SKM-1 (cell line): ENCODE measurements at regions not wholly inside any gene's neighbourhood (a gene's known extent, or its start where the extent isn't known, plus 50 kb on each side); places are given as distances from the start of the nearest gene placed in this dataset.

Experiments
- DNase-seq: peaks from one replicate; lab custom pipeline; 2025; ENCODE audit not compliant: unreplicated experiment; lab: John Stamatoyannopoulos, UW

- no peak for DNase-seq
These were observed 169.9 kb downstream of the SLC28A3 start for GRCh38 chr9:84170521-84171141.

GRCh38 chr9:84173961-84174360, 166.6 kb downstream of the SLC28A3 start:
- no peak for DNase-seq

- peak; percentile 1 for DNase-seq
These were observed 166.1 kb downstream of the SLC28A3 start for GRCh38 chr9:84174486-84174885.

GRCh38 chr9:84177407-84177806, 163.2 kb downstream of the SLC28A3 start:
- no peak for DNase-seq

- no peak for DNase-seq
These were observed 161.0 kb downstream of the SLC28A3 start for GRCh38 chr9:84179531-84179930.

- DNase-seq = no peak
These were observed 153.5 kb downstream of the SLC28A3 start for GRCh38 chr9:84187090-84187489.

- DNase-seq = no peak
These were observed 150.7 kb downstream of the SLC28A3 start for GRCh38 chr9:84189904-84190303.

GRCh38 chr9:84190411-84190810, 150.1 kb downstream of the SLC28A3 start:
- DNase-seq = no peak

- no peak for DNase-seq
These were observed 133.7 kb downstream of the SLC28A3 start for GRCh38 chr9:84206801-84207370.

- no peak for DNase-seq
These were observed 133.0 kb downstream of the SLC28A3 start for GRCh38 chr9:84207491-84207951.

- DNase-seq = no peak
These were observed 128.3 kb downstream of the SLC28A3 start for GRCh38 chr9:84212246-84212645.

- no peak for DNase-seq
These were observed 127.6 kb downstream of the SLC28A3 start for GRCh38 chr9:84212982-84213381.

GRCh38 chr9:84216151-84216550, 124.4 kb downstream of the SLC28A3 start:
- no peak for DNase-seq

GRCh38 chr9:84218322-84218721, 122.2 kb downstream of the SLC28A3 start:
- no peak for DNase-seq

GRCh38 chr9:84224246-84224645, 116.3 kb downstream of the SLC28A3 start:
- DNase-seq = no peak
